SK-N-SH (cell line): ENCODE measurements at regions not wholly inside any gene's neighbourhood (a gene's known extent, or its start where the extent isn't known, plus 50 kb on each side); places are given as distances from the start of the nearest gene placed in this dataset.

Experiments
- CTCF ChIA-PET: fragments of 300-600, 350-600 bp; formaldehyde crosslinking; extraction: SDS; loops from one replicate; lab custom pipeline; 2021; lab: Yijun Ruan, JAX
- POLR2A ChIA-PET: fragments of 350-600 bp; sonication (Branson Sonifier 250); formaldehyde crosslinking; extraction: SDS; loops from one replicate; lab custom pipeline; 2020; ENCODE audit warnings: antibody characterized with exemption, inconsistent platforms; lab: Yijun Ruan, JAX
- DNase-seq: peaks from one replicate; pipeline ENCODE4 v3.0.0; 2012
- H2AFZ ChIP-seq: fragments of 200-600 bp; sonication (generic); 2 replicates; pipeline ENCODE4 v1.8.1; 2016; ENCODE audit warnings: antibody characterized with exemption, mild to moderate bottlenecking, low read depth
- H3F3A ChIP-seq: fragments of 200-600 bp; sonication (generic); replicated peaks from 2 replicates; pipeline ENCODE3; 2016; ENCODE audit warnings: antibody characterized with exemption, mild to moderate bottlenecking; ENCODE audit not compliant: insufficient read depth
- H3K27ac ChIP-seq, 2 experiments: fragments of 200-500 bp in 1 of 2; fragments of 200-600 bp in 1 of 2; sonication (Bioruptor generic) in 1 of 2; sonication (generic), shearing (Covaris generic) in 1 of 2; 2 replicates each; pipeline versions ENCODE4 v1.5.1 to v1.6.1; 2014 to 2016; ENCODE audit warnings: low read depth in 2 of 2, inconsistent platforms in 1 of 2, low read length in 1 of 2, mild to moderate bottlenecking in 1 of 2, mixed read lengths in 1 of 2
- H3K27me3 ChIP-seq: fragments of 200-600 bp; sonication (generic), shearing (Covaris generic); 2 replicates; pipeline ENCODE4 v1.6.1; 2016; ENCODE audit warnings: mixed run types; ENCODE audit not compliant: insufficient read depth
- H3K36me3 ChIP-seq, 2 experiments: fragments of 200-500 bp in 1 of 2; fragments of 200-600 bp in 1 of 2; sonication (Bioruptor generic) in 1 of 2; sonication (generic) in 1 of 2; replicated peaks in 1 of 2; 2 replicates each; pipeline versions ENCODE3 to v1.5.1; 2014 to 2016; ENCODE audit warnings: low read length in 1 of 2, mild to moderate bottlenecking in 1 of 2; ENCODE audit not compliant: insufficient read depth in 2 of 2, control insufficient read depth in 1 of 2
- H3K4me1 ChIP-seq, 2 experiments: fragments of 200-500 bp in 1 of 2; fragments of 200-600 bp in 1 of 2; sonication (Bioruptor generic) in 1 of 2; sonication (generic), shearing (Covaris generic) in 1 of 2; 2 replicates each; pipeline versions ENCODE4 v1.5.1 to v1.6.1; 2014 to 2016; ENCODE audit warnings: low read depth in 1 of 2, low read length in 1 of 2, mixed run types in 1 of 2; ENCODE audit not compliant: insufficient read depth in 2 of 2, control insufficient read depth in 1 of 2
- H3K4me2 ChIP-seq: fragments of 200-600 bp; sonication (generic), shearing (Covaris generic); 2 replicates; pipeline ENCODE4 v1.6.1; 2017; ENCODE audit warnings: mixed run types
- H3K4me3 ChIP-seq, 2 experiments: fragments of 200-500 bp in 1 of 2; fragments of 200-600 bp in 1 of 2; sonication (Bioruptor generic) in 1 of 2; sonication (generic), shearing (Covaris generic) in 1 of 2; 2 replicates each; pipeline versions ENCODE4 v1.5.1 to v1.8.1; 2014 to 2016; ENCODE audit warnings: low read depth in 2 of 2, inconsistent platforms in 1 of 2, low read length in 1 of 2, mild to moderate bottlenecking in 1 of 2, mixed read lengths in 1 of 2, moderate library complexity in 1 of 2
- H3K79me2 ChIP-seq: fragments of 200-600 bp; sonication (generic); 2 replicates; pipeline ENCODE4 v1.8.1; 2017; ENCODE audit warnings: mild to moderate bottlenecking; ENCODE audit not compliant: insufficient read depth
- H3K9ac ChIP-seq: fragments of 200-600 bp; sonication (generic); 2 replicates; pipeline ENCODE4 v1.6.1; 2017; ENCODE audit warnings: mixed run types
- H3K9me2 ChIP-seq: fragments of 200-600 bp; sonication (generic); 2 replicates; pipeline ENCODE4 v1.6.1; 2017; ENCODE audit warnings: mixed run types
- H3K9me3 ChIP-seq: fragments of 200-600 bp; sonication (generic); 2 replicates; pipeline ENCODE4 v1.6.1; 2017; ENCODE audit warnings: mixed run types, mild to moderate bottlenecking, moderate library complexity
- H4K20me1 ChIP-seq: fragments of 200-600 bp; sonication (generic); 2 replicates; pipeline ENCODE4 v1.6.1; 2017; ENCODE audit warnings: mild to moderate bottlenecking, mixed run types; ENCODE audit not compliant: insufficient read depth
- CHD2 ChIP-seq: fragments of 150-350 bp; IDR thresholded peaks from 2 replicates; pipeline ENCODE4 v1.6.1; 2018; ENCODE audit warnings: low read length; ENCODE audit not compliant: partially characterized antibody
- ELF1 ChIP-seq: IDR thresholded peaks from 2 replicates; pipeline ENCODE4 v1.4.0; 2012
- FOSL2 ChIP-seq: IDR thresholded peaks from 2 replicates; pipeline ENCODE4 v1.4.0; 2012; ENCODE audit warnings: low read depth, mild to moderate bottlenecking, moderate library complexity, borderline replicate concordance
- FOXJ3 ChIP-seq: sonication (generic); formaldehyde crosslinking; IDR thresholded peaks from 2 replicates; pipeline ENCODE4 v1.5.1; 2020; ENCODE audit warnings: mild to moderate bottlenecking, missing genetic modification reagents
- MEF2A ChIP-seq: IDR thresholded peaks from 2 replicates; pipeline ENCODE4 v1.4.0; 2012; ENCODE audit warnings: low read depth, borderline replicate concordance
- MXI1 ChIP-seq: IDR thresholded peaks from 2 replicates; pipeline ENCODE4 v1.6.1; 2012; ENCODE audit warnings: mild to moderate bottlenecking, low read depth, low read length, improper control_type of control experiment
- NFIC ChIP-seq: IDR thresholded peaks from 2 replicates; pipeline ENCODE4 v1.4.0; 2012; ENCODE audit warnings: borderline replicate concordance
- POLR2AphosphoS5 ChIP-seq: IDR thresholded peaks from 2 replicates; pipeline ENCODE4 v1.6.1; 2012; ENCODE audit warnings: low read depth, low read length
- RAD21 ChIP-seq: IDR thresholded peaks from 2 replicates; pipeline ENCODE4 v1.6.1; 2012; ENCODE audit warnings: mild to moderate bottlenecking, low read length
- RFX5 ChIP-seq: IDR thresholded peaks from 2 replicates; pipeline ENCODE4 v1.6.1; 2012; ENCODE audit warnings: mild to moderate bottlenecking, improper control_type of control experiment, low read length
- TCF12 ChIP-seq: IDR thresholded peaks from 2 replicates; pipeline ENCODE4 v1.4.0; 2012
- TEAD4 ChIP-seq: IDR thresholded peaks from 2 replicates; pipeline ENCODE4 v1.4.0; 2012; ENCODE audit warnings: mild to moderate bottlenecking, borderline replicate concordance; ENCODE audit not compliant: insufficient read depth
- YY1 ChIP-seq: IDR thresholded peaks from 2 replicates; pipeline ENCODE4 v1.4.0; 2012; ENCODE audit warnings: low read depth, mild to moderate bottlenecking
- WGBS: methylation state at CpG from one replicate; pipeline ENCODE4 v1.1.6; 2017; ENCODE audit warnings: low lambda C conversion rate; 5-methylcytosine and 5-hydroxymethylcytosine counted together
- TF ChIP-seq, protein P1 (sequence below): IDR thresholded peaks from 2 replicates; pipeline ENCODE4 v1.4.0; 2012; ENCODE audit warnings: low read depth, borderline replicate concordance
- TF ChIP-seq, protein P2 (sequence below): IDR thresholded peaks from 2 replicates; pipeline ENCODE4 v1.6.1; 2012; ENCODE audit warnings: mild to moderate bottlenecking, low read depth, low read length, moderate library complexity
- TF ChIP-seq, protein P3 (sequence below): IDR thresholded peaks from 2 replicates; pipeline ENCODE4; 2012
- TF ChIP-seq, protein P4 (sequence below): fragments of 150-350 bp; IDR thresholded peaks from 2 replicates; pipeline ENCODE4 v1.6.1; 2016; ENCODE audit warnings: mild to moderate bottlenecking, low read depth, low read length
- TF ChIP-seq, protein P5 (sequence below): IDR thresholded peaks from 2 replicates; pipeline ENCODE4 v1.4.0; 2012; ENCODE audit warnings: low read depth, borderline replicate concordance

DNA sequence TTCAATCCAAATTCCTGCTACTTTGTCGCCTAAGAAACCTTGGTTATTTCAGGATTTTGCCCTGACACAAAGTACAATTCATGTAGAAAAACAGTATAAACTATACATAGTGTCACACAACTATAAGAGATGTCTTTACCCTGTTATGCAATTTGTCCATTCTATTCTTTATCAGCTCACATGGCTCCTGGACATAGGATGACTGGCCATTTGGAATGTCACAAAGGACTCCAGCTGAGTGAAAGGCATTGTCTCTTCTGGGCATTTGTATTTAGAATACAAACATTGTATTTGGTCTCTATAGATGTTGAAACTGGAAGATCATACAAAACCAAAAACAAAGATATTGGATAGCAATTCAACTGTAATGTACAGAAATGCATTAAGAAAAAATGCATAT lies 944.6 kb upstream of the LRRTM1 start:
- ChIA-PET POLR2A (no interaction called here), CTCF (no interaction called here)
- Histone ChIP-seq H3K27me3 (no peaks in the 10 kb centered on the region), H3K79me2 (no peaks in the 10 kb centered on the region), H3K27ac (no peak overlapping the region), H3K4me2 (no peak overlapping the region), H3K9me2 (no peaks in the 10 kb centered on the region), H3K36me3 (no peaks in the 10 kb centered on the region), H4K20me1 (no peaks in the 10 kb centered on the region), H3K4me1 (no peaks in the 10 kb centered on the region), H3K9me3 (no peaks in the 10 kb centered on the region), H2AFZ (no peak overlapping the region), H3F3A (no peaks in the 10 kb centered on the region), H3K4me3 (no peak overlapping the region), H3K9ac (no peak overlapping the region)
- no peak for DNase-seq
- TF ChIP-seq RAD21 (no peak), TCF12 (no peak), POLR2AphosphoS5 (no peak), CHD2 (no peak), ELF1 (no peak)
- TF ChIP-seq, protein P1, sequence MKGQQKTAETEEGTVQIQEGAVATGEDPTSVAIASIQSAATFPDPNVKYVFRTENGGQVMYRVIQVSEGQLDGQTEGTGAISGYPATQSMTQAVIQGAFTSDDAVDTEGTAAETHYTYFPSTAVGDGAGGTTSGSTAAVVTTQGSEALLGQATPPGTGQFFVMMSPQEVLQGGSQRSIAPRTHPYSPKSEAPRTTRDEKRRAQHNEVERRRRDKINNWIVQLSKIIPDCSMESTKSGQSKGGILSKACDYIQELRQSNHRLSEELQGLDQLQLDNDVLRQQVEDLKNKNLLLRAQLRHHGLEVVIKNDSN, result no peak
- TF ChIP-seq, protein P2, sequence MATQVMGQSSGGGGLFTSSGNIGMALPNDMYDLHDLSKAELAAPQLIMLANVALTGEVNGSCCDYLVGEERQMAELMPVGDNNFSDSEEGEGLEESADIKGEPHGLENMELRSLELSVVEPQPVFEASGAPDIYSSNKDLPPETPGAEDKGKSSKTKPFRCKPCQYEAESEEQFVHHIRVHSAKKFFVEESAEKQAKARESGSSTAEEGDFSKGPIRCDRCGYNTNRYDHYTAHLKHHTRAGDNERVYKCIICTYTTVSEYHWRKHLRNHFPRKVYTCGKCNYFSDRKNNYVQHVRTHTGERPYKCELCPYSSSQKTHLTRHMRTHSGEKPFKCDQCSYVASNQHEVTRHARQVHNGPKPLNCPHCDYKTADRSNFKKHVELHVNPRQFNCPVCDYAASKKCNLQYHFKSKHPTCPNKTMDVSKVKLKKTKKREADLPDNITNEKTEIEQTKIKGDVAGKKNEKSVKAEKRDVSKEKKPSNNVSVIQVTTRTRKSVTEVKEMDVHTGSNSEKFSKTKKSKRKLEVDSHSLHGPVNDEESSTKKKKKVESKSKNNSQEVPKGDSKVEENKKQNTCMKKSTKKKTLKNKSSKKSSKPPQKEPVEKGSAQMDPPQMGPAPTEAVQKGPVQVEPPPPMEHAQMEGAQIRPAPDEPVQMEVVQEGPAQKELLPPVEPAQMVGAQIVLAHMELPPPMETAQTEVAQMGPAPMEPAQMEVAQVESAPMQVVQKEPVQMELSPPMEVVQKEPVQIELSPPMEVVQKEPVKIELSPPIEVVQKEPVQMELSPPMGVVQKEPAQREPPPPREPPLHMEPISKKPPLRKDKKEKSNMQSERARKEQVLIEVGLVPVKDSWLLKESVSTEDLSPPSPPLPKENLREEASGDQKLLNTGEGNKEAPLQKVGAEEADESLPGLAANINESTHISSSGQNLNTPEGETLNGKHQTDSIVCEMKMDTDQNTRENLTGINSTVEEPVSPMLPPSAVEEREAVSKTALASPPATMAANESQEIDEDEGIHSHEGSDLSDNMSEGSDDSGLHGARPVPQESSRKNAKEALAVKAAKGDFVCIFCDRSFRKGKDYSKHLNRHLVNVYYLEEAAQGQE, result no peak
- TF ChIP-seq, protein P3, sequence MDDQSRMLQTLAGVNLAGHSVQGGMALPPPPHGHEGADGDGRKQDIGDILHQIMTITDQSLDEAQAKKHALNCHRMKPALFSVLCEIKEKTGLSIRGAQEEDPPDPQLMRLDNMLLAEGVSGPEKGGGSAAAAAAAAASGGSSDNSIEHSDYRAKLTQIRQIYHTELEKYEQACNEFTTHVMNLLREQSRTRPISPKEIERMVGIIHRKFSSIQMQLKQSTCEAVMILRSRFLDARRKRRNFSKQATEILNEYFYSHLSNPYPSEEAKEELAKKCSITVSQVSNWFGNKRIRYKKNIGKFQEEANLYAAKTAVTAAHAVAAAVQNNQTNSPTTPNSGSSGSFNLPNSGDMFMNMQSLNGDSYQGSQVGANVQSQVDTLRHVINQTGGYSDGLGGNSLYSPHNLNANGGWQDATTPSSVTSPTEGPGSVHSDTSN, result no peak
- 0% methylated on average over 1 of the region's 1 CpG for WGBS

DNA sequence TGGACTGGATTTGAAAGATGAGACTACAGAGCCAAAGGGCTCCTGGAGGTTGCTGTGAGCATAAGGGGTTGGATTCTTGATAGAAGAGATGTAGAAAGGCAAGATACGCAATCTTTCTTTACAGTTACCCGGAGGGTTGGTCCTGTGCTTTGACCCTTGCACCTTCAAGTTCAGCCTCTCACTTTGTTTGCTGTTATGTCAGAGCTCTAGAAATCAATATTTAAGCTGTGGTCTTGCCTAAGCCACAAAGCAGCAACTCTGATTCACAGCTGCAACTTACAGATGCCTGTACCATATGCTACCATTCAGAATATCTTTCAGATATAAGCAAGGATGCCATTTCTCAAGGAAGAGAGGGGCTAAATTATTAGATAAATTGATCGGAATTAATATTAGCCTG lies 943.1 kb upstream of the LRRTM1 start:
- no peak for DNase-seq
- POLR2A ChIA-PET, result no interaction called here
- CTCF ChIA-PET, result no interaction called here
- Histone ChIP-seq H3K79me2 (no peaks in the 10 kb centered on the region), H3K4me2 (no peak overlapping the region), H3K9me2 (no peaks in the 10 kb centered on the region), H3K4me3 (no peak overlapping the region), H4K20me1 (no peaks in the 10 kb centered on the region), H3K9me3 (no peaks in the 10 kb centered on the region), H3F3A (no peaks in the 10 kb centered on the region), H2AFZ (no peak overlapping the region), H3K36me3 (no peaks in the 10 kb centered on the region), H3K9ac (no peak overlapping the region), H3K4me1 (no peaks in the 10 kb centered on the region), H3K27ac (no peak overlapping the region), H3K27me3 (no peaks in the 10 kb centered on the region)
- 8% methylated on average over 3 of the region's 3 CpGs for WGBS
- TF ChIP-seq, protein P4, sequence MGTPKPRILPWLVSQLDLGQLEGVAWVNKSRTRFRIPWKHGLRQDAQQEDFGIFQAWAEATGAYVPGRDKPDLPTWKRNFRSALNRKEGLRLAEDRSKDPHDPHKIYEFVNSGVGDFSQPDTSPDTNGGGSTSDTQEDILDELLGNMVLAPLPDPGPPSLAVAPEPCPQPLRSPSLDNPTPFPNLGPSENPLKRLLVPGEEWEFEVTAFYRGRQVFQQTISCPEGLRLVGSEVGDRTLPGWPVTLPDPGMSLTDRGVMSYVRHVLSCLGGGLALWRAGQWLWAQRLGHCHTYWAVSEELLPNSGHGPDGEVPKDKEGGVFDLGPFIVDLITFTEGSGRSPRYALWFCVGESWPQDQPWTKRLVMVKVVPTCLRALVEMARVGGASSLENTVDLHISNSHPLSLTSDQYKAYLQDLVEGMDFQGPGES, result no peak
- TF ChIP-seq MEF2A (no peak), TEAD4 (no peak), FOSL2 (no peak), MXI1 (no peak), FOXJ3 (no peak), TCF12 (no peak), RFX5 (no peak), NFIC (no peak), YY1 (no peak)
- TF ChIP-seq, protein P1, result no peak
- TF ChIP-seq, protein P5, sequence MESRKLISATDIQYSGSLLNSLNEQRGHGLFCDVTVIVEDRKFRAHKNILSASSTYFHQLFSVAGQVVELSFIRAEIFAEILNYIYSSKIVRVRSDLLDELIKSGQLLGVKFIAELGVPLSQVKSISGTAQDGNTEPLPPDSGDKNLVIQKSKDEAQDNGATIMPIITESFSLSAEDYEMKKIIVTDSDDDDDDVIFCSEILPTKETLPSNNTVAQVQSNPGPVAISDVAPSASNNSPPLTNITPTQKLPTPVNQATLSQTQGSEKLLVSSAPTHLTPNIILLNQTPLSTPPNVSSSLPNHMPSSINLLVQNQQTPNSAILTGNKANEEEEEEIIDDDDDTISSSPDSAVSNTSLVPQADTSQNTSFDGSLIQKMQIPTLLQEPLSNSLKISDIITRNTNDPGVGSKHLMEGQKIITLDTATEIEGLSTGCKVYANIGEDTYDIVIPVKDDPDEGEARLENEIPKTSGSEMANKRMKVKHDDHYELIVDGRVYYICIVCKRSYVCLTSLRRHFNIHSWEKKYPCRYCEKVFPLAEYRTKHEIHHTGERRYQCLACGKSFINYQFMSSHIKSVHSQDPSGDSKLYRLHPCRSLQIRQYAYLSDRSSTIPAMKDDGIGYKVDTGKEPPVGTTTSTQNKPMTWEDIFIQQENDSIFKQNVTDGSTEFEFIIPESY, result no peak
- TF ChIP-seq, protein P3, result no peak
